ENCODE measurements at regions not wholly inside any gene's neighbourhood (a gene's known extent, or its start where the extent isn't known, plus 50 kb on each side); places are given as distances from the start of the nearest gene placed in this dataset.

DNA sequence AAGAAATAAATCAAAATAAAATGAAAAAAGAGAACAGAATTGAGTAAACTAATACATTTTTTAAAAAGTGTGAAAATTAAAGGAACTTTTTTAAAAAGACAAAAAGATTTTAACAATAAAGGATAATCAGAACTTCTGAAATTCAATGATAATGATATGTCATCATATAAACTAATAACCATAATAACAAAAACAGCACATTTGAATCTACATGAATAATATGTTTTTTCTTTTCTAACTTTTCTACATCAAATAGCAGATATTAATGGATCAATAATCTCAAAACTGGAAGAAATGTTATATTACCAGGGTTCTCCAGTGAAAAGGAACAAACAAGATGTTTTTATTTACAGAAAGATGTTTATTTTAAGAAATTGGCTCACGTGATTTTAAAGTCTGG, 903.3 kb upstream of the MIR17HG start:
- no peak for DNase-seq (ENCODE audit: low spot score)
- TF ChIP-seq, protein P1, sequence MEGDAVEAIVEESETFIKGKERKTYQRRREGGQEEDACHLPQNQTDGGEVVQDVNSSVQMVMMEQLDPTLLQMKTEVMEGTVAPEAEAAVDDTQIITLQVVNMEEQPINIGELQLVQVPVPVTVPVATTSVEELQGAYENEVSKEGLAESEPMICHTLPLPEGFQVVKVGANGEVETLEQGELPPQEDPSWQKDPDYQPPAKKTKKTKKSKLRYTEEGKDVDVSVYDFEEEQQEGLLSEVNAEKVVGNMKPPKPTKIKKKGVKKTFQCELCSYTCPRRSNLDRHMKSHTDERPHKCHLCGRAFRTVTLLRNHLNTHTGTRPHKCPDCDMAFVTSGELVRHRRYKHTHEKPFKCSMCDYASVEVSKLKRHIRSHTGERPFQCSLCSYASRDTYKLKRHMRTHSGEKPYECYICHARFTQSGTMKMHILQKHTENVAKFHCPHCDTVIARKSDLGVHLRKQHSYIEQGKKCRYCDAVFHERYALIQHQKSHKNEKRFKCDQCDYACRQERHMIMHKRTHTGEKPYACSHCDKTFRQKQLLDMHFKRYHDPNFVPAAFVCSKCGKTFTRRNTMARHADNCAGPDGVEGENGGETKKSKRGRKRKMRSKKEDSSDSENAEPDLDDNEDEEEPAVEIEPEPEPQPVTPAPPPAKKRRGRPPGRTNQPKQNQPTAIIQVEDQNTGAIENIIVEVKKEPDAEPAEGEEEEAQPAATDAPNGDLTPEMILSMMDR (IDR thresholded peaks at IDR 0.05; ENCODE audit: extremely low read depth, missing control alignments), result no peak

- TF ChIP-seq, protein P1 (IDR thresholded peaks at IDR 0.05; ENCODE audit: extremely low read depth, missing control alignments), result no peak
- no peak for DNase-seq (ENCODE audit: low spot score)
These were observed 902.3 kb upstream of the MIR17HG start for GRCh38 chr13:90445179-90445578.

GRCh38 chr13:90447034-90447733, 900.3 kb upstream of the MIR17HG start:
- DNase-seq (ENCODE audit: low spot score), result no peak
- TF ChIP-seq, protein P1 (IDR thresholded peaks at IDR 0.05; ENCODE audit: extremely low read depth, missing control alignments), result no peak

- DNase-seq (ENCODE audit: low spot score), result no peak
These were observed 899.8 kb upstream of the MIR17HG start for GRCh38 chr13:90447734-90448101.

DNA sequence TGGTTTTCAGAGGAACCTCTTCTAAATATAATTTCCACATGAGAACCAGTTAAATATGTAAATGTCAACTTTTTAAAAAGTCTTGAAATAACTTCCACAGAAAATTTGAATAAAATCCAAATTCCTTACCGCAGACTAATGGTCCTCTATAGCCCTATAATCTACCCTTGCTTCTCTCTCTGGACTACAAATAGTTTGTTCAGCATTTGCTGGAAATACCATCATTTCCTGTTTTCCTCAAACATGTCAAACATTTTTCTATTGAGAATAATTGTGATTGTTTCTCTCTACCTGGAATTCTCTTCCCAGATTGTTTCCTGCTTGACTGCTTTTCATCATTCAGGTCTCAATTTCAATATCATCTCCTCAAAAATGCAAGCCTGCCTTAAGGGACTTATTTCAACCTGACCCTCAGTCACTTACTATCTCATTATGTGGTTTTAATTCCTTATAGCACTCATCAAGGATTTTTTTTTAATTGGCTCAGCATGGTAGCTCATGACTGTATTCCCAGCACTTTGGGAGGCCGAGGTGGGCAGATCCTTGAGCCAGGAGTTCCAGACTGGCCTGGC, 898.9 kb upstream of the MIR17HG start:
- DNase-seq (ENCODE audit: low spot score), result no peak
- TF ChIP-seq, protein P1 (IDR thresholded peaks at IDR 0.05; ENCODE audit: extremely low read depth, missing control alignments), result no peak

More at GRCh38 chr13:90447734-90448101, 899.8 kb upstream of the MIR17HG start:
- TF ChIP-seq, protein P1 (IDR thresholded peaks at IDR 0.05; ENCODE audit: extremely low read depth, missing control alignments), result no peak

GRCh38 chr13:90453342-90453741, 894.1 kb upstream of the MIR17HG start:
- no peak for DNase-seq (ENCODE audit: low spot score)
- TF ChIP-seq, protein P1 (IDR thresholded peaks at IDR 0.05; ENCODE audit: extremely low read depth, missing control alignments), result no peak

DNA sequence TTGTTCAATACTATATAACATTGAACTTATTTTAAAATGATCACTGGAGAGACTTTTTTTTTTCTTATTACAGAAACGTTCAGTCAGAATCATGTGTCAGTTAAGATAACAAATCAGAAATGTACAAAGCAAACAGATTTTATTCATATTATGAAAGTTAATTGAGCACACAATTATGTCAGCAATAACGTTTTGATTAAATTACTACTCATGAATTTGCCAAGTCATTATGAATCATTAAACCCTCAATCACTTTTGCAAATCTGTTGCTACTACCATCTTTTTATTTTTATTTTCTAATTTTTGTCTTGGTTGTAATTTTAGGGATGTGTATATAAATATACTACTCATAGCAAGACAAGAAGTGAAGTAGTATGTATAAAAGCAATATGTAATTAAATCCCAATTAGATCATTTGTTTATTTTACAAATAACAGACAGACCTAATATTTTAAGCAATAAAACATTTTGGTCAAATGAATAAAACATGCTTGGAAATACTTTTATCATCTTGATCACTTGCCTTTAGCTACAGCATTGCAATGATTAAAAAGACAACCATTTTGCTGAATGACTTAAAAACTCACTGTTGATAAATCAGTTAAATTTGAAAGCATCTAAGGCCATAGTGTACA, 893.4 kb upstream of the MIR17HG start:
- TF ChIP-seq, protein P1 (IDR thresholded peaks at IDR 0.05; ENCODE audit: extremely low read depth, missing control alignments), result no peak
- DNase-seq (ENCODE audit: low spot score), result no peak
